Hypothalamus (tissue), 51 donors: ENCODE measurements at regions not wholly inside any gene's neighbourhood (a gene's known extent, or its start where the extent isn't known, plus 50 kb on each side); places are given as distances from the start of the nearest gene placed in this dataset.

Experiments
- DNase-seq, 51 donors: peaks; one replicate each; lab custom pipeline; 2025; lab: John Stamatoyannopoulos, UW

- no peak for DNase-seq
Observed at GRCh38 chr18:61047794-61048193, 285.4 kb upstream of the CDH20 start.

DNA sequence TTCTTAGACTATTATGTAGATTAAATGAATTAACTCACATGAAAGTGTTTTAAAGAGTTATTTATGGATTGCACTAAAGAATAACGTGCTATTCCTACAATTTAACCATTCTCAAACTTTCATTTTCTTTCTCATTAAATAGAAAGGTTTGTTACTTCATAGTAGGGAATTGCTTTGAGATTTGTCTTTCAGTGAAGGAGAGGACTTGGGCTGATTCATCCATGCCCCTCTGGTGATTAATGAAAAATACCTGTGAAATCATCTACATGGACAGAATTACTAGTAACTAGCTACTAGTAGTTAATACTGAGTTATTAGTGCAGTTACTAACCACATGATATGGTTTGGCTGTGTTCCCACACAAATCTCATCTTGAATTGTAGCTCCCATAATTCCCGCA lies 275.8 kb upstream of the CDH20 start:
- no peak for DNase-seq

- no peak for DNase-seq
Observed at GRCh38 chr18:61062258-61062657, 271.0 kb upstream of the CDH20 start.

DNA sequence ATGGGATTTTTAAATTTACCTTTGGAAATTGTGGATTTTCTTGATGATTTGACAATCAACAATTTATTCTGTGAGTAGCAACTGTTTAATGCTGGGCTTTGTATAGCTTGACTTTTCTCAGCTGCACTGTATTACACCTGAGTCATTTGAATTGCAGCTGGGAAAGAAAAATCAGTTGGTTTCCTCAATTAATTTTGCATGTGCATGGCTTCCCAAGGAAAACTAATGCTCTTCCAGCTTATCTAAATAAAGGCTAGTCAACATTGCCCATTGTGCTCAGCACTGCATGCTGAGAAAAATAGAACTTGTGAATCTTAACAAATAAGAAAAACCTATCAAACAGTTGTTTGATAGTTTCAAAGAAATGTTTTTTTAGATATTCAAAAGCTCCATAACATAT lies 268.3 kb upstream of the CDH20 start:
- no peak for DNase-seq

GRCh38 chr18:61076986-61077385 lies 256.2 kb upstream of the CDH20 start:
- no peak for DNase-seq

DNA sequence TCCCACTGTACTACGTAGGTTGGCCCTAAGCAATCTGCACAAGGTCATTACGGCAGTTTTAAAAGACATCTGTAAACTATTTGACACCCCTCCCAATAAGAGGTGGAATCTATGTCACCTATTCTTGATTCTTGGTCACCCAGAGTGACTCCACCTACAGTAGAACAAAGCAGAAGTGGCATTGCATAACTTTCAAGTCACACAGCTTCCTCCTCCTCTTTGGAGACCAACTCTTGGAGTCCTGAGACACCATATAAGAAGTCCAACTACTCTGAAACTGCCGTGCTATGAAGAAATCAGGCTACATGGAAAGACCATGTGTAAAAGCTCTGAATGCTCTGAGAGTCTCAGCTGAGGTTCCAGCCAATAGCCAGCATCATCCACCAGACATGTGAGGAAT lies 253.5 kb upstream of the CDH20 start:
- no peak for DNase-seq

- DNase-seq: no peak
Observed at GRCh38 chr18:61080954-61081528, 252.2 kb upstream of the CDH20 start.

DNA sequence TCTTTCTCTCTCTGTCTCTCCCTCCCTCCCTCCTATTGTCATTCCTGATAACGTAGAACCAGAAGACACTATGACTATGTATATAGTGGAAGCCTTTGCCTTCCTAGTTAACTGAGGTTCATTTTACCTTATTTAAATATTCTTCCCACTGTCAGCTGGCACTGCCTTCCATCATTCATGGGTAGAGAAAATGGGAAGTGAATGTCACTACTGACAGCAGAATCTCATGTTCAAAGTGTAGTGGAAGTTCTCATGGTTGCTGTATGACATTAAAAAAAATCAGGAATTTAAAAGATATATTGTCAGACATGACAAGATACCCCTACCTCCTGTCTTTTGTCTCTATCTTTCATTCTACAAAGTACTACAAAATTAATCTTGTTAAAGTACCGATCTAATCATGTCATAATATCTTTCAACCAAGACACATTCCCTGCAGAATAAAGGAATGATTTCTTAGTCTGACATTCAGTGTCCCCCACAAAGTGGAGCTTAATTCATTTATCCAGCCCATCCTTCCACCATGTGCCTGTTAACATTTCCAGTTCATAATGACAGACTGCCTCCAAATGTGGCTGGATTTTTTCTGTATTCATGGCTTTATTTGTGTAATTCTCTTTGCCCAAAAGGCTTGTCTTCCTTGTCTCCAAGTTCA lies 250.1 kb upstream of the CDH20 start:
- DNase-seq: no peak

DNA sequence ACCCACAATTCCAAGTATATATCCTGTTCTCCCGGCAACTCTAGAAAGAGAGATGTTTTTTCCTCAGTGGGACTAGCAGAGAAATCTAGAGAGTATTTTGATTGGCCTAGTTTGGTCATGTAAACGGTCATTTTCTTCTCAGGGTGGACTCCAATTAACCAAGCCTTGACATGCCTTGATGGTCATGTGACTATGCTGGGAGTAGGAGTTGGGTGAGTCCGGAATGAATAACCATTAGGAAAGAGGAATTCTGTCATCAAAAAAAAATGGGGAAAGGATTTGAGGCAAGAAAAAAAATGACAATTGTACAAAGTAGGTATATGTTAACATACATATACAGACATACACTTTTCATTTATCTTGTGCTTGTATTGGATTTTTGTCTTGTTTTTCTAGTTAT lies 248.2 kb upstream of the CDH20 start:
- no peak for DNase-seq

DNA sequence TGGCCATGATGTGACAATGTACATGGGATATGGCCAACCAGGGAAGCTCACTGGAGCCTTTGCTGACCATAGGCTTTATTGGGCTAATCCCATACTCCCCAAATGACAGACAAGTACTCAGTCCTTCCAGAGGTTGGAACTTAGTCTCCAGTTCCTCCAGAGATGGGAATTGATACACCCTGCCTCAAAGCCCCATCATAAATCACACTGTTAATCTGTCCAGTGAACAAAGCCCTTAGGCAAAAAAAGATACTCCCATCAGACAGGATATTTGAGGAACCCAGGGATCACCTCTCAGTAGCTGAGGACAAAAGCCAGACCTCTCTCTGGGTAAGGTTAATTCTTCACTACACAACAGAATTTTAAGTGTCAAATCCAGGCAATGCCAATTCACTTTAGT lies 247.5 kb upstream of the CDH20 start:
- DNase-seq: no peak

DNA sequence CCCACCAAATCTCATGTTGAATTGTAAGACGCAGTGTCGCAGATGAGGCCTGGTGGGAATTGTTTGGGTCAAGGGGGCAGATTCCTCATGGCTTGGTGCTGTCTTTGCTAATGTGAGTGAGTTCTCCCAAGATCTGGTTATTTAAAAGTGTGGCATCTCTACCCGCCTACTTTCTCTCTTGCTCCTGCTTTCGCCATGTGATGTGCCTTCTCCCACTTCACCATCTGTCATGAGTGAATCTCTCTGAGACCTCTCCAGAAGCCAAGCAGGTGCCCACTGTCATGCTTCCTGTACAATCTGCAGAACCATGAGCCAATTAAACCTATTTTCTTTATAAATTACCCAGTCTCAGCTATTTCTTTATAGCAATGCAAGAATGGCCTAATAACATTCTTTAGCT lies 246.6 kb upstream of the CDH20 start:
- DNase-seq: peak in 1 of 51 donors; percentile 2

DNA sequence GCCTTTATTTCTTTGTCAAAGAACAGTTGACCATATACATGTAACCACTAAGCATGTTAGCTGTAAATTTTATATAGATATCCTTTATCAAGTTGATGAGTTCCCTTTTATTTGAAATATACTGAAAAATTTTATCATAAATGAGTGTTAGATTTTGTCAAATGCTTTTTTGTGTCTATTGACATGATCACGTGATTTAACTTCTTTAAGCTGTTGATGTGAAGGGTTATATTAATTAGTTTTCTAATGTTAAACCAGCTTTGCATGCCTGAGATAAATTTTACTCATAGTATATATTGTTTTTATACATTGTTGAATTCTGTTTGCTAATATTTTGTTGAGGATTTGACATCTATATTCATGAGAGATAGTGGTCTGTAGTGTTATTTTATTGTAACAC lies 241.9 kb upstream of the CDH20 start:
- no peak for DNase-seq

- DNase-seq: no peak
Observed at GRCh38 chr18:61093965-61094364, 239.3 kb upstream of the CDH20 start.

- DNase-seq: no peak
Observed at GRCh38 chr18:61096226-61096625, 237.0 kb upstream of the CDH20 start.

GRCh38 chr18:61107113-61107512 lies 226.1 kb upstream of the CDH20 start:
- no peak for DNase-seq

DNA sequence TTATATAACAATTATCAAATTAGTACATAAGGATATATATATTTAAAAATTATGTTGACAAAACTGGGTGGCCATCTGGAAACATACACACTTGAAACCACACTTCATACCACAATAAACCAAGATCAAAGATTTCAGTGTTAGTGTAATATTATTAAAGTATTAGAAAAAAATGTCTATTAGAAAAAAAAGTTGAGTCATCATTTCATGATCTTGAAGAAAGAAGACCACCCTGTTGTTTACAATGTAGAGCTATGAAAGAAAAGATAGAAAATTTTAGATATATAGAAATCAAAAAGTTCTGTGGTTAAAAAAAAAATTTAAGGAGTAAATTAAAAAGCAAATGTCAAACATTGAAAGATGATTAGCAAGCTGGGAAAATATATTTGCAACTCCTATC lies 224.5 kb upstream of the CDH20 start:
- no peak for DNase-seq

DNA sequence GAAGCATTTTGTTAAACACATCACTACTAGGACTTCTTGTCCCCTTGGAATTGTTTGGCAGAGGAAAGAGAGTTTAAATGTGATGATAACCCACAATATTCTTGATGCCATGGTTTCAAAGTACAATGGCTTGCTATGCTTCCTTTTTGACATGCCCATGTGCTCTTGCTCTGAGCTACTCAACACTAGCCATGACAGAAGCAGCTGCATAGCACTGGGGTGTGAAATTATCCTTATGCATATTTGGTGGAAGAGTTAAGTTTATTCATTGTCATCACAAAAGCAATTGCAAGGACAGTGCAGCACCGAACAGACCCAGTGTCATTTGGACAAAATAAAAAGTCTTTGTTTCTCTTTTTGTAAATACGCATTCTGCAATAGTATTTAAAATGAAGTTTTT lies 209.9 kb upstream of the CDH20 start:
- DNase-seq: no peak

- DNase-seq: peak in 6 of 51 donors; percentile 1 to 7 (median 3)
Observed at GRCh38 chr18:61127714-61128467, 205.3 kb upstream of the CDH20 start.

DNA sequence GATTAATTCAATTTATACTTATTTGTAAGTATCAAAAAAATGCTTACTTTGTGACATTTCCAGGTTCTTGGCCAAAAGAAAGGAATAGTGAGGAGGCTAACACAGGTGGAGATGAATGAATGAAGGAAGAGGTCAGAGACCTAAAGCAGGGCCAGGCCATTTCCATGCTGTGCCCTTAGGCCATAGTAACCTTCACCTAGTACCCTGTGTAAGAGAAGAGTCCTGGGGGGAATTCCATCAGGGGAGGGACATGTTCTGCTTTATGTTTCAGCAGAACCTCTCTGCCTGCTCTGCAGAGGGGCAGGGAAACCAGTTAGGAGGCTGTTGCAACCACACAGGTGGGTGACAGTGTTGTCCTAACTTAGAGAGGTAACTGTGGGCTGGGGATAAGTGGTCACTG lies 204.2 kb upstream of the CDH20 start:
- DNase-seq: no peak

GRCh38 chr18:61132031-61132430 lies 201.2 kb upstream of the CDH20 start:
- DNase-seq: no peak

DNA sequence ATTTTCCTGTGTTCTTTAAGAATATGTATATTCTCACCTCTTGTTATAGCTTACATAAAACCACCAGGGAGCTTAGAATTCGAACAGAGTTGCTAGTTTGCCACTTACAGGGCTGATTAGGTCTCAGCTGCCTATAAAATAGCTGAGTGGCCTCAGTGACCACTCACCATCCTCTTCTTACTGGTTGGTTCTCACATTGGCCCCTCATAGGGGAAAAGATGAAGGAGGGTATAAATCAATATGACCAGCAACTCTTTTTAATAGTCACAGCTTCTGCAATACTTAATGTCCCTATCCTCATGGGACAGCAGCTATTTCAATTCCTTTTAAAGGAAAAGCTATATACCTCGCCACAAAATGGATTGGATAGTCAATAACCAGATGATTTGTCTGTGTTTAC lies 199.4 kb upstream of the CDH20 start:
- DNase-seq: no peak

- no peak for DNase-seq
Observed at GRCh38 chr18:61136711-61137251, 196.4 kb upstream of the CDH20 start.
